OCI-LY7 (cell line): ENCODE measurements at regions not wholly inside any gene's neighbourhood (a gene's known extent, or its start where the extent isn't known, plus 50 kb on each side); places are given as distances from the start of the nearest gene placed in this dataset.

Experiments used
- EZH2phosphoT487 ChIP-seq: fragments of 200-600 bp; sonication (generic); IDR thresholded peaks from 2 replicates; pipeline ENCODE4 v1.6.1; 2018; ENCODE audit warnings: low read depth, borderline replicate concordance, mild to moderate bottlenecking, mixed run types, antibody characterized with exemption, low read length, moderate library complexity, mixed read lengths
- TF ChIP-seq, protein P1 (sequence below): fragments of 200-600 bp; sonication (generic); conservative IDR thresholded peaks from 2 replicates; pipeline ENCODE4 v1.5.1; 2014; ENCODE audit warnings: mild to moderate bottlenecking, antibody characterized with exemption, low read length, moderate library complexity, mixed read lengths

DNA sequence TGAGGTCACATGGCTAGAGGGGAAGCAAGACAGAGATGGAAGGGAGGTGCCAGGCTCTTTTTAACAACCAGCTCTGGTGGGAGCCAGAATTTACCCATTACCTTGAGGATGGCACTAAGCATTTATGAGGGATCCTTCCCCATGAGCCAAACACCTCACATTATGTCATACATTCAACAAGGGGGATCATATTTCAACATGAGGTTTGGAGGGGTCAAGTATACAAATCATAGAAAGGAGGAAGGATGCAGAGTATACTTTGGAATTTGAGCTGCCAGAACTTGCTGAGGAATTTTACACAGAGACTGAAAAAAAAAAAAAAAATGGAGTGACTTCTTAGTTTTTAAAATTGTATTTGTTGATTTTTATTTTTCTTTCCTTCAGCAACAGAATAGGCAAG is 891.4 kb downstream of the CCDC85A start:
- TF ChIP-seq, protein P1, sequence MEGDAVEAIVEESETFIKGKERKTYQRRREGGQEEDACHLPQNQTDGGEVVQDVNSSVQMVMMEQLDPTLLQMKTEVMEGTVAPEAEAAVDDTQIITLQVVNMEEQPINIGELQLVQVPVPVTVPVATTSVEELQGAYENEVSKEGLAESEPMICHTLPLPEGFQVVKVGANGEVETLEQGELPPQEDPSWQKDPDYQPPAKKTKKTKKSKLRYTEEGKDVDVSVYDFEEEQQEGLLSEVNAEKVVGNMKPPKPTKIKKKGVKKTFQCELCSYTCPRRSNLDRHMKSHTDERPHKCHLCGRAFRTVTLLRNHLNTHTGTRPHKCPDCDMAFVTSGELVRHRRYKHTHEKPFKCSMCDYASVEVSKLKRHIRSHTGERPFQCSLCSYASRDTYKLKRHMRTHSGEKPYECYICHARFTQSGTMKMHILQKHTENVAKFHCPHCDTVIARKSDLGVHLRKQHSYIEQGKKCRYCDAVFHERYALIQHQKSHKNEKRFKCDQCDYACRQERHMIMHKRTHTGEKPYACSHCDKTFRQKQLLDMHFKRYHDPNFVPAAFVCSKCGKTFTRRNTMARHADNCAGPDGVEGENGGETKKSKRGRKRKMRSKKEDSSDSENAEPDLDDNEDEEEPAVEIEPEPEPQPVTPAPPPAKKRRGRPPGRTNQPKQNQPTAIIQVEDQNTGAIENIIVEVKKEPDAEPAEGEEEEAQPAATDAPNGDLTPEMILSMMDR: no peak
- TF ChIP-seq EZH2phosphoT487: no peak
